22Rv1 (cell line): ENCODE measurements at regions not wholly inside any gene's neighbourhood (a gene's known extent, or its start where the extent isn't known, plus 50 kb on each side); places are given as distances from the start of the nearest gene placed in this dataset.

Experiments used
- CTCF ChIP-seq: fragments of 450-650 bp; IDR thresholded peaks from 2 replicates; pipeline ENCODE4 v1.5.1; 2017; ENCODE audit warnings: mild to moderate bottlenecking
- ZFX ChIP-seq: fragments of 450-650 bp; IDR thresholded peaks from 2 replicates; pipeline ENCODE4 v1.6.1; 2017; ENCODE audit warnings: antibody characterized with exemption, borderline replicate concordance

GRCh38 chr15:93290618-93290946 lies 201.6 kb upstream of the RGMA start:
- TF ChIP-seq CTCF (no peak), ZFX (no peak)
